Endothelial cell (in vitro differentiated cells): ENCODE measurements at regions not wholly inside any gene's neighbourhood (a gene's known extent, or its start where the extent isn't known, plus 50 kb on each side); places are given as distances from the start of the nearest gene placed in this dataset.

Experiments
- DNase-seq: peaks from one replicate; pipeline ENCODE4 v3.0.0; 2021; ENCODE audit warnings: low spot score
- H3K27ac Mint-ChIP-seq: one replicate; pipeline ENCODE4 v1.8.0; 2021; ENCODE audit warnings: mixed read lengths, inconsistent platforms; ENCODE audit not compliant: unreplicated experiment
- H3K27me3 Mint-ChIP-seq: one replicate; pipeline ENCODE4 v1.8.0; 2021; ENCODE audit warnings: mild to moderate bottlenecking, moderate library complexity, mixed read lengths, inconsistent platforms; ENCODE audit not compliant: unreplicated experiment
- H3K36me3 Mint-ChIP-seq: one replicate; pipeline ENCODE4 v1.8.0; 2021; ENCODE audit warnings: mild to moderate bottlenecking, low read depth, mixed read lengths, inconsistent platforms; ENCODE audit not compliant: unreplicated experiment
- H3K4me1 Mint-ChIP-seq: one replicate; pipeline ENCODE4 v1.8.0; 2021; ENCODE audit warnings: mild to moderate bottlenecking, mixed read lengths, inconsistent platforms; ENCODE audit not compliant: unreplicated experiment
- H3K4me3 Mint-ChIP-seq: one replicate; pipeline ENCODE4 v1.8.0; 2021; ENCODE audit warnings: mild to moderate bottlenecking, mixed read lengths, inconsistent platforms; ENCODE audit not compliant: unreplicated experiment
- H3K9me3 Mint-ChIP-seq: one replicate; pipeline ENCODE4 v1.8.0; 2021; ENCODE audit warnings: mixed read lengths, inconsistent platforms; ENCODE audit not compliant: unreplicated experiment
- CTCF ChIP-seq: fragments of 200-600 bp; sonication (generic); IDR thresholded peaks from one replicate; pipeline ENCODE4 v1.5.0; 2021; ENCODE audit warnings: antibody characterized with exemption; ENCODE audit not compliant: unreplicated experiment

- Mint-ChIP-seq H3K9me3 (no peaks in the 10 kb centered on the region), H3K4me1 (peaks cover 4% of the 10 kb centered on the region), H3K27ac (no peak overlapping the region), H3K36me3 (no peaks in the 10 kb centered on the region), H3K4me3 (no peak overlapping the region), H3K27me3 (peaks cover 2% of the 10 kb centered on the region)
- DNase-seq: no peak
- no peak for TF ChIP-seq CTCF
Observed at GRCh38 chr21:28233536-28234220, 759.0 kb downstream of the LTN1 start.

GRCh38 chr21:28230559-28230958 lies 762.1 kb downstream of the LTN1 start:
- peaks cover 4% of the 10 kb centered on the region for H3K27me3 Mint-ChIP-seq
- TF ChIP-seq CTCF: no peak
- peaks cover 4% of the 10 kb centered on the region for H3K4me1 Mint-ChIP-seq
- no peaks in the 10 kb centered on the region for H3K9me3 Mint-ChIP-seq
- no peaks in the 10 kb centered on the region for H3K36me3 Mint-ChIP-seq
- no peak overlapping the region for H3K27ac Mint-ChIP-seq
- no peak for DNase-seq
- no peak overlapping the region for H3K4me3 Mint-ChIP-seq

GRCh38 chr21:28229814-28230213 lies 762.9 kb downstream of the LTN1 start:
- Mint-ChIP-seq H3K9me3 (no peaks in the 10 kb centered on the region), H3K27ac (no peak overlapping the region), H3K27me3 (peaks cover 2% of the 10 kb centered on the region), H3K36me3 (no peaks in the 10 kb centered on the region), H3K4me3 (no peak overlapping the region), H3K4me1 (peaks cover 4% of the 10 kb centered on the region)
- DNase-seq: no peak
- TF ChIP-seq CTCF: no peak

GRCh38 chr21:28228636-28228995 lies 764.1 kb downstream of the LTN1 start:
- Mint-ChIP-seq H3K4me3 (no peak overlapping the region), H3K27me3 (peaks cover 2% of the 10 kb centered on the region), H3K9me3 (no peaks in the 10 kb centered on the region), H3K27ac (no peak overlapping the region), H3K36me3 (no peaks in the 10 kb centered on the region), H3K4me1 (peaks cover 4% of the 10 kb centered on the region)
- no peak for TF ChIP-seq CTCF
- DNase-seq: no peak

GRCh38 chr21:28227881-28228635 lies 764.6 kb downstream of the LTN1 start:
- no peak for TF ChIP-seq CTCF
- Mint-ChIP-seq H3K27me3 (peaks cover 2% of the 10 kb centered on the region), H3K27ac (no peak overlapping the region), H3K4me3 (no peak overlapping the region), H3K9me3 (no peaks in the 10 kb centered on the region), H3K4me1 (peaks cover 4% of the 10 kb centered on the region), H3K36me3 (no peaks in the 10 kb centered on the region)
- no peak for DNase-seq
